GM19351 (cell line): ENCODE measurements at regions not wholly inside any gene's neighbourhood (a gene's known extent, or its start where the extent isn't known, plus 50 kb on each side); places are given as distances from the start of the nearest gene placed in this dataset.
A peak's percentile ranks its signal among the peaks of the same experiment; 100 is the strongest.
"Not testable (repeated sequence)": the region's sequence is repeated elsewhere in the genome, so short reads cannot be mapped to it uniquely, and the experiment has no call there.

Experiments
- ATAC-seq: cut with Tn5 transposase; IDR thresholded peaks from one replicate; pipeline ENCODE4 v1.9.1; 2021; ENCODE audit warnings: mild to moderate bottlenecking, moderate library complexity; ENCODE audit not compliant: unreplicated experiment

DNA sequence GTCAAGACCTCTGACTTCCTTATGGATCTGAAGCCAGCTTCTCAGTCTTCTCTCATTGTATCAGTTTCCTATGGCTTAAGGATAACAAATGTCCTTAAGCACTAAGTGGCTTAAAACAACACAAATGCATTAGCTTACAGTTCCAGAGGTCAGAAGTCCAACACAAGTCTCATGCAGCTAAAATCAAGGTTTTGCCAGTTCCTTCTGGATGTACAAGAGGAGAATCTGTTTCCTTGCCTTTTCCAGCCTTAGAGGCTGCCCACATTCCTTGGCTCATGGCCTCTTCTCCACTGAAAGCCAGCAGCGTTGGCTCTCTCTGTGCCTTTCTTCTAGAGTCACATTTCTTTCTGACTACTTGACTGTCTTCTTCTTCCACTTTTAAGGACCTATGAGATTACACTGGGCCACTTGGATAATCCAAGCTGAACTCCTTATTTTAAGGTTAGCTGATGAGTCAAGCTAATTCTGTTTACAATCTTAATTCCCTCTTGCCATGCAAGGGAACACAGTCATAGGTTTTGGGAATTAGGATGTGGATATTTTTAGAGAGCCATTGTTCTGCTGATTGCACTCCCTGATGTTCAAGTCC is 179.0 kb downstream of the BCAS1 start:
- no peak for ATAC-seq

DNA sequence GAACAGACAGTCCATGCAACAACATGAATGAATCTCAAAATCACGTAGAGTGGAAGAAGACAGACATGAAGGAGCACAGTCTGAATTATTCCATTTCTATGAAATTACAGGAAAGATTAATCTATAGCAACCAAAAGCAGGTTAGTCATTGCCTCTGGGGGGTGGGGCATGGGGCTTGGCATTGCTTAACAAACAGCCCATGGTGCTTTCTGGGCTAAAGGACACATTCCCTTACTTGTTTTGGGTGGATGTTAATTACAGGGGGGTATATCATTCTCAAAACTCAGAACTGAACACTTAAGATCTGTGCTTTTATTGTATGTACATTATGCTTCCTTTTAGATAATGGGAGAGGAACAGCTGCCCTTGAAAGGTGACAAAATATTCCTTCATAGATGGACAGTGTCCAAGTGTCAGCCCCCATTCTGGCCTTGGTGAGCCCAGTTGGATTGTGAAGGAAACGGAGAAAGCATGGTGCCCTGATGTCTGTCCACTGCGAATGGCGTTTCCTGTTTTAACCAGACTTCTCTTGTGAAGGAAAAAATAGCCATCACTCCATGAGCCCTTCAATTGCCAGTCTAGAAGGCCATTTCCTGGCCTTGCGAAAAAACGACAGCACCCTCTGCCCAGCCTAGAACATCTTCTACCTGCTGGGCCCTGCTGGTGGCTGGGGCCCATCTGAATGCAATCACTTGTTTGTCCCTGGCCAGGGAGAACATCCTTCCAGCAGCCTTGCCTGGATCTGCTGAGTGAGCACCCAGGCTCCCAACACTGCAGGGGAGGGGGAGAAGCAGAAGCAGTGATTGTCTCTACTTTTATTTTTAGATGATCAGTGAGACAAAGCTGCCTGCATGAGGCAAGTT is 179.7 kb downstream of the BCAS1 start:
- no peak for ATAC-seq

GRCh38 chr20:53889411-53890148 is 180.8 kb downstream of the BCAS1 start:
- no peak for ATAC-seq

- ATAC-seq = no peak
Observed at GRCh38 chr20:53888951-53889350, 181.4 kb downstream of the BCAS1 start.

- ATAC-seq = no peak
Observed at GRCh38 chr20:53888510-53888909, 181.9 kb downstream of the BCAS1 start.

DNA sequence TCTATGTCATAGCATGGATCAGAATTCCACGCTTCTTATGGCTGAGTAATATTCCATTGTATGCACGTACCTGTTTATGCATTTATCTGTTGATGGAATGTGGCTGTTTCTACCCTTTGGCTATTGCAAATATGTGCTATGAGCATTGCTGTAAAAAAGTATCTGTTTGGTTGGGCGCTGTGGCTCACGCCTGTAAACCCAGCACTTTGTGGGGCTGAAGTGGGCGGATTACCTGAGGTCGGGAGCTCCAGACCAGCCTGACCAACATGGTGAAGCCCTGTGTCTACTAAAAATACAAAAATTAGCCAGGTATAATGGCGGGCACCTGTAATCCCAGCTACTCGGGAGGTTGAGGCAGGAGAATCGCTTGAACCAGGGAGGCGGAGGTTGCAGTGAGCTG is 182.4 kb downstream of the BCAS1 start:
- ATAC-seq = no peak

- ATAC-seq = no peak
Observed at GRCh38 chr20:53884859-53885541, 185.4 kb downstream of the BCAS1 start.

- no peak for ATAC-seq
Observed at GRCh38 chr20:53883098-53883911, 187.1 kb downstream of the BCAS1 start.

GRCh38 chr20:53882438-53882986 is 187.9 kb downstream of the BCAS1 start:
- ATAC-seq = not testable (repeated sequence)

DNA sequence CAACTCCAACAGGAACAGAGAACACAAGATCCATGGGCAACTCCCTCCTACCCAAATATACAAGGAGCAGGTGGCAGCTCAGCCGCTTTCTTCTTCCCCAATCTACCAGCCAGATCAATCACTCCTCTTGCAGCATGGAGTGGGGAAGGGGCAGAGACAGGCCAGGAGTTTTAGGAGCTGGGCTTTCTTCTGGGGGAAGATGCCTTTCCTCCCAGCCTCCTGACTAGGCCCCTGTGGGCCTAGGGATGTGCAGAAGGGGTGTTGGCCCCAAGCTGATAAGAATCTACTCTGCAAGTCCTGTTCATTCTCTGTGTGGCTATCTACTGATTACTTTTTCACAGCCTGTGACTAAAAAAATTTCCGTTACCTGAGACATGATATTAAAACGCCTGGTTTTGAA is 189.0 kb downstream of the BCAS1 start:
- ATAC-seq = no peak

DNA sequence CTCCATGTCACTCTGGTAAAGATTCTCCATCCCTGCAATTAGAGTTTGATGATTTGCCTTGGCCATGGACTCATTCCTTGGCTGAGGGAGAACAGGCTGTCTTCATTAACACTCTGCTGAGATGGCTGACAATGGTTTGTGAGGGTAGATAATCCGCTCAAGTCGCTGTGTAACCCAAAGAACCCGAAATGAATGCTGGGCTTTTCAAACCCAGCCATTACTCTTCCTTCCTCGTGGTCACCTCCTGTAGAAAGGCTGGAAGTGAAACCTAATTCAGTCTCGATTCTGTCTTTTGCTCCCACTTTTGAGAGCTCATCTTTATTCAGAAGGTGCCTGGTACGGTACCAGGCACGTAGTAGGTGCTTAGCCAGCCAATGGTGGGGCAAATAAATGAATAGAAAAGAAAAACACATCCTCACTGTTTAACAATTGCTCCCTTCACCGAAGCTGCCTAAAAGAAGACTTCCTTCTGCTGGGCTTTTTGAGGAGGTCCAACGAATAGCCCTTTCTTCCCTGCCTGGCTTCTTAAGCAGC is 190.2 kb downstream of the BCAS1 start:
- no peak for ATAC-seq

- ATAC-seq = no peak
Observed at GRCh38 chr20:53879048-53879684, 191.2 kb downstream of the BCAS1 start.

DNA sequence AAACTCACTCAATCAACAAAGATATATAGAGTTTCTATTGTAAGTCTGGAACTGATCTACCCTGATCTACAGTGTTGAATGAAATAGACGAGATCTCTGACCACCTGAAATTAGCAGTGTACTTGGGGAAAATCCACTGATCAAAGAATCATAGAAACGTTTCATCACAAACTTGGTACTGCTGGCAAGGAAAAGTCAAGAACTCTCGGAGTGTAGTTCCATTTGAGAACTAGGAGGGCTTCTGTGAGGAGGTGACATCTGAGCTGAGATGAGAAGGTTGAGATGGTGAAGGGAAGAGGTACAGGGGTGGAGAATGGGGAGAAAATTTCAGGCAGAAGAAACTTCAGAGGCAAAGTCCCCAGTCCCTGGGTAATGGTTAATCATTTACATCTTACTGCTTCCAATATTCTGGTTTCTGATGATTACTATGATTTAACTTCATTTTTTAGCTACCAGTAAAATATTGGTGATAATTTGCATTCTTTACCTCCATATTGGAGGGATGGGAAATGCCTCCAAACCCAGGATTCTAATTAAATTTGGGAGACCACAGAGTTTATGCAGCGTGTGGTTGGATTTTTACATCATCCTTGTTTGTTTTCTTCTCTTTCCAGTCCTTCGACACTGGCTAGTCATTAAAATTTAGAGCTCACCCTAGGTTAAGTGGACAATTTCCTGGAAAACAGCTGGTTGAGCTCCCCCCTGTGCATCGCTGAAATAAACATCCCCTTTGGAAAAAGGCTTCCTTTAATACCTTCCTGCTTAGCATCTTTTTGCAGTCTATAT is 191.9 kb downstream of the BCAS1 start:
- ATAC-seq = no peak

GRCh38 chr20:53876956-53877355 is 193.4 kb downstream of the BCAS1 start:
- ATAC-seq = no peak

GRCh38 chr20:53876470-53876869 is 193.9 kb downstream of the BCAS1 start:
- no peak for ATAC-seq

DNA sequence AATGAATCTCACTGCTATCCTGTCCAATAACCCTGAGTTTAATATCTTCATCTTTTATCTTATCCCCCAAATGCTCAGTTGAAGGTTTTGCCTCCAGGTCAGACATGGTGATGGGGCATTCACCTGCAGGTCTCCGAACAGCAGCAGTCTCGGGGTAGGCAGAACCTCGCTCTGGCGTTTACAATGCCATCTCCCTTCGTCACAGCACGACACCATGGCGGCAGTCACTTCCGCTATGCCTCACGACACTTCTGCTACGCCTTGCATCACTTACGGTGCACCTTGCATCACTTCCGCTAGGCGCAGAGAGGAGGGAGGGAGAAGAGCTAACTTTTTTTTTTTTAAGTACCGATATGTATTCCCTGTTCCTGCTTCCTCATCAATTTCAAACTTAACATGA is 194.9 kb downstream of the BCAS1 start:
- no peak for ATAC-seq

DNA sequence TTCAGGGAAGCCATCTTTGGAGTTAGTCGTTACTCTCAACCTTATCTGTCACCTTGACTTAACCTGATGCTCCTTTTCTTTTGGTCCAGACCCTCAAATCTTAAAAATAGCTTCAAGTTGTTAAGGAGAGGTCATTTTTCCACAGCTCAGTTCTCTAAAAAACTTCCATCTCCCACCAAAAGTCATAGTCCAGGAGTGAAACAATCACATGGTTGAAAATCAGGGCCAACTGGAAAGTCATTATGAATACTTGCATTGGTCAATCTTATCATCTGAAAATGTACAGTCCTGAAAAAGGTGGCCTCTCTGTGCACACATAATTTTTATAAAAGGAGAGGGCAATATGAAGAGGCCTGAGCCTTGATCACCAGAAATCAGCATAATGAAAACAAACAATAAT is 195.7 kb downstream of the BCAS1 start:
- no peak for ATAC-seq

- no peak for ATAC-seq
Observed at GRCh38 chr20:53874104-53874503, 196.3 kb downstream of the BCAS1 start.

- ATAC-seq = peak; percentile 1
Observed at GRCh38 chr20:53873230-53873604, 197.2 kb downstream of the BCAS1 start.
